Activated CD4-positive, alpha-beta T cell treated with anti-CD3 and anti-CD28 coated beads for 48 hours (primary cell): ENCODE measurements at regions not wholly inside any gene's neighbourhood (a gene's known extent, or its start where the extent isn't known, plus 50 kb on each side); places are given as distances from the start of the nearest gene placed in this dataset.
"Not testable (repeated sequence)": the region's sequence is repeated elsewhere in the genome, so short reads cannot be mapped to it uniquely, and the experiment has no call there.

Experiments used
- DNase-seq: peaks from one replicate; pipeline ENCODE4 v3.0.0-alpha.2; 2020

- no peak for DNase-seq
These were observed 57.5 kb upstream of the PLPPR5 start for GRCh38 chr1:99062192-99062591.

- no peak for DNase-seq
These were observed 64.5 kb upstream of the PLPPR5 start for GRCh38 chr1:99069146-99069545.

- DNase-seq, result not testable (repeated sequence)
These were observed 73.9 kb upstream of the PLPPR5 start for GRCh38 chr1:99078529-99078928.

GRCh38 chr1:99082366-99082765, 77.7 kb upstream of the PLPPR5 start:
- DNase-seq, result no peak

- no peak for DNase-seq
These were observed 78.7 kb upstream of the PLPPR5 start for GRCh38 chr1:99083338-99083737.

GRCh38 chr1:99084562-99084961, 79.9 kb upstream of the PLPPR5 start:
- DNase-seq, result no peak

- DNase-seq, result no peak
These were observed 81.4 kb upstream of the PLPPR5 start for GRCh38 chr1:99086057-99086456.

GRCh38 chr1:99098589-99098988, 93.9 kb upstream of the PLPPR5 start:
- no peak for DNase-seq

GRCh38 chr1:99106274-99106673, 101.6 kb upstream of the PLPPR5 start:
- no peak for DNase-seq

GRCh38 chr1:99107680-99108079, 103.0 kb upstream of the PLPPR5 start:
- DNase-seq, result no peak

- DNase-seq, result no peak
These were observed 105.7 kb upstream of the PLPPR5 start for GRCh38 chr1:99110140-99111041.

GRCh38 chr1:99115231-99115630, 110.6 kb upstream of the PLPPR5 start:
- no peak for DNase-seq

- DNase-seq, result no peak
These were observed 114.5 kb upstream of the PLPPR5 start for GRCh38 chr1:99119188-99119587.

GRCh38 chr1:99122039-99122438, 117.4 kb upstream of the PLPPR5 start:
- no peak for DNase-seq

- DNase-seq, result no peak
These were observed 119.3 kb upstream of the PLPPR5 start for GRCh38 chr1:99123936-99124335.

- no peak for DNase-seq
These were observed 126.9 kb upstream of the PLPPR5 start for GRCh38 chr1:99131546-99131945.

GRCh38 chr1:99133756-99134500, 129.3 kb upstream of the PLPPR5 start:
- no peak for DNase-seq

GRCh38 chr1:99137554-99138206, 126.6 kb upstream of the PLPPR4 start:
- no peak for DNase-seq

- DNase-seq, result no peak
These were observed 124.4 kb upstream of the PLPPR4 start for GRCh38 chr1:99139876-99140275.

GRCh38 chr1:99146129-99146848, 118.0 kb upstream of the PLPPR4 start:
- no peak for DNase-seq

GRCh38 chr1:99149952-99150351, 114.3 kb upstream of the PLPPR4 start:
- no peak for DNase-seq

- no peak for DNase-seq
These were observed 112.2 kb upstream of the PLPPR4 start for GRCh38 chr1:99152132-99152531.

GRCh38 chr1:99163671-99164070, 100.6 kb upstream of the PLPPR4 start:
- DNase-seq, result no peak
